Osteoblast (primary cell): ENCODE measurements at regions not wholly inside any gene's neighbourhood (a gene's known extent, or its start where the extent isn't known, plus 50 kb on each side); places are given as distances from the start of the nearest gene placed in this dataset.

Source experiments
- DNase-seq: peaks from one replicate; pipeline ENCODE4 v3.0.0; 2011; ENCODE audit warnings: low spot score, mixed read lengths; ENCODE audit not compliant: insufficient read length; ENCODE audit errors: missing footprints
- H2AFZ ChIP-seq: 2 replicates; pipeline ENCODE4 v1.6.0; 2011; ENCODE audit warnings: mild to moderate bottlenecking, low read length
- H3K27ac ChIP-seq: 2 replicates; pipeline ENCODE4 v1.5.1; 2011; ENCODE audit warnings: mild to moderate bottlenecking, low read depth, low read length, moderate library complexity
- H3K27me3 ChIP-seq: 2 replicates; pipeline ENCODE4 v1.6.0; 2012; ENCODE audit warnings: mild to moderate bottlenecking, control low read depth, inconsistent platforms, low read length, moderate library complexity; ENCODE audit not compliant: insufficient read depth
- H3K36me3 ChIP-seq: 2 replicates; pipeline ENCODE4 v1.5.1; 2011; ENCODE audit warnings: mild to moderate bottlenecking, low read length, control low read depth, moderate library complexity; ENCODE audit not compliant: insufficient read depth
- H3K4me1 ChIP-seq: 2 replicates; pipeline ENCODE4 v1.5.1; 2011; ENCODE audit warnings: mild to moderate bottlenecking, low read length, control low read depth, moderate library complexity; ENCODE audit not compliant: insufficient read depth
- H3K4me2 ChIP-seq: 2 replicates; pipeline ENCODE4 v1.6.0; 2011; ENCODE audit warnings: mild to moderate bottlenecking, low read length; ENCODE audit not compliant: insufficient read depth
- H3K4me3 ChIP-seq: fragments of 200-600 bp; sonication (generic); 3 replicates; pipeline ENCODE4 v1.5.1; 2012; ENCODE audit warnings: mild to moderate bottlenecking, low read length, inconsistent platforms; ENCODE audit not compliant: insufficient read depth
- H3K79me2 ChIP-seq: 2 replicates; pipeline ENCODE4 v1.6.0; 2012; ENCODE audit warnings: mild to moderate bottlenecking, low read length, control low read depth, inconsistent platforms; ENCODE audit not compliant: insufficient read depth
- H3K9me3 ChIP-seq: 2 replicates; pipeline ENCODE4 v1.5.1; 2011; ENCODE audit warnings: low read depth, low read length, control low read depth
- H4K20me1 ChIP-seq: 2 replicates; pipeline ENCODE4 v1.6.0; 2012; ENCODE audit warnings: mild to moderate bottlenecking, low read length, control low read depth; ENCODE audit not compliant: insufficient read depth
- CTCF ChIP-seq: IDR thresholded peaks from 2 replicates; pipeline ENCODE4 v1.5.1; 2011; ENCODE audit warnings: mild to moderate bottlenecking, low read depth, low read length, moderate library complexity; ENCODE audit errors: extremely low read depth

GRCh38 chr6:105458084-105458483 is 55.2 kb upstream of the PREP start:
- no peaks in the 10 kb centered on the region for H3K27me3 ChIP-seq
- H3K4me2 ChIP-seq = no peak overlapping the region
- no peak overlapping the region for H2AFZ ChIP-seq
- no peak overlapping the region for H3K4me3 ChIP-seq
- no peak overlapping the region for H3K27ac ChIP-seq
- no peaks in the 10 kb centered on the region for H3K9me3 ChIP-seq
- DNase-seq = no peak
- H3K4me1 ChIP-seq = peaks cover 14% of the 10 kb centered on the region
- TF ChIP-seq CTCF = no peak
- no peaks in the 10 kb centered on the region for H4K20me1 ChIP-seq
- no peaks in the 10 kb centered on the region for H3K36me3 ChIP-seq
- no peaks in the 10 kb centered on the region for H3K79me2 ChIP-seq

DNA sequence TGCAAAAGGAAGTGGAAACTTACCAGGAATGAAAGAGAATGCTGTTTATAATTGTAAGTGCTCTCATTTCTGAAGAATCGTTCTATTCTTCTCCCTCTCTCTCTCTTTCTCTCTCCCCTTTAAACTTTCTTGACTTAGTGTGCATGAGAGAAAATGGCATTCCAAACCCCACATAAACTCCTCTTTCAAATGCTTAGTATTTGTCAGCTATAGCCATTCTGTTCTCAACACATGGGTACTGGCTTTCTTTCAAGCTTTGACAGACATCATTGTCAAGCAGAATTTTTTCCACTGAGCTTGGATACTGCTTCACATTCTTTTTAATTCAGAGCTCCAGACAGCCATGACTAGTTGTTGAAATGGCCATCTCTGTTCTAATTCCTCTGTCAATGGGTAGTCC is 51.1 kb upstream of the PREP start:
- no peaks in the 10 kb centered on the region for H4K20me1 ChIP-seq
- no peaks in the 10 kb centered on the region for H3K27me3 ChIP-seq
- no peak for TF ChIP-seq CTCF
- DNase-seq = no peak
- no peak overlapping the region for H3K4me3 ChIP-seq
- H3K4me2 ChIP-seq = no peak overlapping the region
- peaks cover 1% of the 10 kb centered on the region for H3K4me1 ChIP-seq
- H3K27ac ChIP-seq = no peak overlapping the region
- no peaks in the 10 kb centered on the region for H3K9me3 ChIP-seq
- H2AFZ ChIP-seq = no peak overlapping the region
- H3K36me3 ChIP-seq = no peaks in the 10 kb centered on the region
- no peaks in the 10 kb centered on the region for H3K79me2 ChIP-seq

DNA sequence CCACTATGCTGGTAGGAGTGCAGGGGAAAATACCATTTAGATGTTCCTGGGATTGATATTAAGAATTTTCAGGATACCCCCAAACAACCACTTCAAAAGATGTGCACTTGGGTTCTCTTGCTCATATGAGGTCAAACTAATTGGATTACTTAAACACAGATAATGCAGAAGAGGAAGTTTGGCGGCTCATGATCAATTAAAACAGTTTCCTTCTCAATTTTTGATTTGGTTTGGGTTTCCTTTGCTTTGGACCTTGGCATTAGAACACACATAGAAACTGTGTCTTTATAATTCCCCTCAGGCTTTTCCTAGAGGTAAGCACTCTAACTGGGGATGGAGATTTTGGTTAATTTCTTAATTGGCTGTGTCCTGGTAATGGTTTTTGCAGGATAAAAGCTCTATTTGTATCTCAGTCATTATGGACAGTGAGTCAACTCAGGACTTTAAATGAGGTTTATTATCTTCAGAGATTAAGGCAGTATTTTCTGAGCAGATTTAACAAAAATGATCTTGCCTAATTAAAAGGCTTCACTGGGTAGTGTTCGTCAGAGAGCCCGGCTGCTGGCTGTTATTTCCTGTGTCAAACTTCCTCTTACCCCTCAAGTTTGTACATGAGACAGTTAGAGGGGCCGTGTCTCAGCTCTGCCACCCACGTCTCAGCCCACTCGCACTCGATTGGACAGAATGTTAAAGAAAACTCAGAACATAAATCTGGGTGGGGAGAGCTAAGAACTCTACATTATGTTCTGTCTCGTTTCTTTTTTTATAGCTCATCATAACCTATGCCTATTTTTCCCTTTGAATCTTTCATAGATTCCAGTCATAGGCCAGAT is 50.3 kb upstream of the PREP start:
- no peaks in the 10 kb centered on the region for H3K79me2 ChIP-seq
- TF ChIP-seq CTCF = no peak
- no peaks in the 10 kb centered on the region for H4K20me1 ChIP-seq
- H3K4me1 ChIP-seq = no peaks in the 10 kb centered on the region
- H3K4me2 ChIP-seq = no peak overlapping the region
- DNase-seq = no peak
- H3K27me3 ChIP-seq = no peaks in the 10 kb centered on the region
- H3K4me3 ChIP-seq = no peak overlapping the region
- H3K27ac ChIP-seq = no peak overlapping the region
- no peaks in the 10 kb centered on the region for H3K36me3 ChIP-seq
- no peaks in the 10 kb centered on the region for H3K9me3 ChIP-seq
- H2AFZ ChIP-seq = no peak overlapping the region
